HCT116 (cell line): ENCODE measurements at regions not wholly inside any gene's neighbourhood (a gene's known extent, or its start where the extent isn't known, plus 50 kb on each side); places are given as distances from the start of the nearest gene placed in this dataset.

ENCODE experiments used
- ATAC-seq: fragments of 200-7000 bp; cut with Tn5 transposase; 2 replicates; pipeline ENCODE4 v1.9.1; 2020; ENCODE audit warnings: mild to moderate bottlenecking, moderate library complexity
- BruUV-seq: library from RNA; stranded (reverse); fragments of 400-500 nt; replicated peaks from 2 replicates; lab custom pipeline; 2021; lab: Mats Ljungman, UMichigan
- CTCF ChIA-PET: fragments of 300-600 bp; sonication (Branson Sonifier 250); formaldehyde crosslinking; loops from one replicate; lab custom pipeline; 2021; ENCODE audit warnings: antibody characterized with exemption; lab: Charles Lee
- POLR2A ChIA-PET: fragments of 300-600, 350-600 bp; sonication (Branson Sonifier 250); formaldehyde crosslinking; loops from one replicate; lab custom pipeline; 2021; ENCODE audit warnings: antibody characterized with exemption; lab: Charles Lee
- RAD21 ChIA-PET, 2 experiments: fragments of 300-600 bp; sonication (Branson Sonifier 250); formaldehyde crosslinking; loops; one replicate each; lab custom pipeline; 2023; ENCODE audit warnings: low total read pairs in 2 of 2; ENCODE audit not compliant: uncharacterized antibody in 2 of 2, unreplicated experiment in 2 of 2, low non-redundant PET in 1 of 2; lab: Charles Lee
- DNase-seq: peaks from one replicate; pipeline ENCODE4 v3.0.0-alpha.2; 2010; ENCODE audit warnings: low read depth, low spot score
- H2AFZ ChIP-seq: fragments of 200-600 bp; shearing (Covaris generic), sonication (generic); 2 replicates; pipeline ENCODE4 v1.6.1; 2017; ENCODE audit warnings: low read depth, mixed run types, mixed read lengths, antibody characterized with exemption, low read length; ENCODE audit not compliant: poor library complexity, severe bottlenecking
- H3K27ac ChIP-seq: 2 replicates; pipeline ENCODE4 v1.5.1; 2012; ENCODE audit warnings: low read depth, low read length
- H3K27me3 ChIP-seq: fragments of 200-600 bp; sonication (generic); 2 replicates; pipeline ENCODE4 v1.6.1; 2016; ENCODE audit warnings: mixed run types, low read length, mixed read lengths; ENCODE audit not compliant: insufficient read depth
- H3K36me3 ChIP-seq, 2 experiments: fragments of 200-500 bp in 1 of 2; fragments of 200-600 bp in 1 of 2; sonication (Bioruptor generic) in 1 of 2; sonication (generic) in 1 of 2; 2 replicates each; pipeline versions ENCODE4 v1.5.1 to v1.6.1; 2014 to 2016; ENCODE audit warnings: low read length in 2 of 2, inconsistent platforms in 1 of 2, mixed read lengths in 1 of 2, mixed run types in 1 of 2; ENCODE audit not compliant: insufficient read depth in 2 of 2, control insufficient read depth in 1 of 2
- H3K4me1 ChIP-seq, 2 experiments: fragments of 200-600 bp in 1 of 2; sonication (generic) in 1 of 2; 2 replicates each; pipeline versions ENCODE4 v1.5.1 to v1.6.1; 2012 to 2017; ENCODE audit warnings: low read length in 2 of 2, inconsistent platforms in 1 of 2, mild to moderate bottlenecking in 1 of 2, mixed read lengths in 1 of 2, mixed run types in 1 of 2, moderate library complexity in 1 of 2; ENCODE audit not compliant: insufficient read depth in 2 of 2, control insufficient read depth in 1 of 2
- H3K4me2 ChIP-seq: fragments of 200-600 bp; sonication (generic); 2 replicates; pipeline ENCODE4 v1.6.1; 2017; ENCODE audit warnings: mixed run types, low read length, mixed read lengths
- H3K4me3 ChIP-seq, 2 experiments: fragments of 200-600 bp in 1 of 2; sonication (generic) in 1 of 2; replicated peaks in 1 of 2; 2 replicates each; pipeline ENCODE4 v1.5.1; 2011 to 2016; ENCODE audit warnings: low read length in 2 of 2, control low read depth in 1 of 2, low read depth in 1 of 2, mild to moderate bottlenecking in 1 of 2, mixed read lengths in 1 of 2, mixed run types in 1 of 2
- H3K79me2 ChIP-seq: fragments of 200-600 bp; sonication (generic); 2 replicates; pipeline ENCODE4 v1.6.1; 2017; ENCODE audit warnings: mild to moderate bottlenecking, mixed run types, low read length, moderate library complexity, mixed read lengths; ENCODE audit not compliant: insufficient read depth
- H3K9ac ChIP-seq: fragments of 200-600 bp; sonication (generic); 2 replicates; pipeline ENCODE4 v1.6.1; 2016; ENCODE audit warnings: low read length, mixed read lengths
- H3K9me2 ChIP-seq: fragments of 200-600 bp; sonication (generic), shearing (Covaris generic); 2 replicates; pipeline ENCODE4 v1.6.1; 2017; ENCODE audit warnings: mixed run types, mild to moderate bottlenecking, moderate library complexity; ENCODE audit not compliant: insufficient read depth
- H3K9me3 ChIP-seq, 2 experiments: fragments of 200-500 bp in 1 of 2; fragments of 200-600 bp in 1 of 2; sonication (Bioruptor generic) in 1 of 2; sonication (generic) in 1 of 2; 2 replicates each; pipeline ENCODE4 v1.6.1; 2014 to 2017; ENCODE audit warnings: low read length in 2 of 2, mixed read lengths in 2 of 2, inconsistent platforms in 1 of 2, low read depth in 1 of 2, mild to moderate bottlenecking in 1 of 2, mixed run types in 1 of 2, moderate library complexity in 1 of 2; ENCODE audit not compliant: control insufficient read depth in 1 of 2, insufficient read depth in 1 of 2
- H4K20me1 ChIP-seq: fragments of 200-600 bp; sonication (generic), shearing (Covaris generic); 2 replicates; pipeline ENCODE4 v1.6.1; 2017; ENCODE audit warnings: mixed run types, mild to moderate bottlenecking, moderate library complexity; ENCODE audit not compliant: insufficient read depth
- CTCF ChIP-seq, 3 experiments: fragments of 200-600 bp in 1 of 3; sonication (generic) in 1 of 3; IDR thresholded peaks in 2 of 3; conservative IDR thresholded peaks in 1 of 3; 2 replicates each; pipeline ENCODE4 v1.5.1; 2012 to 2017; ENCODE audit warnings: low read depth in 2 of 3, low read length in 2 of 3, antibody characterized with exemption in 1 of 3, borderline replicate concordance in 1 of 3, control low read depth in 1 of 3, mild to moderate bottlenecking in 1 of 3, mixed read lengths in 1 of 3, mixed run types in 1 of 3, moderate library complexity in 1 of 3; ENCODE audit not compliant: insufficient read depth in 1 of 3
- EZH2 ChIP-seq: fragments of 200-600 bp; sonication (generic); IDR thresholded peaks from 2 replicates; pipeline ENCODE4 v1.6.1; 2017; ENCODE audit warnings: antibody characterized with exemption, mixed run types
- FOSL1 ChIP-seq: IDR thresholded peaks from 2 replicates; pipeline ENCODE4 v1.6.1; 2012; ENCODE audit warnings: low read depth
- JUND ChIP-seq: IDR thresholded peaks from 2 replicates; pipeline ENCODE4 v1.6.1; 2012
- MAX ChIP-seq: IDR thresholded peaks from 2 replicates; pipeline ENCODE4 v1.6.1; 2012
- POLR2A ChIP-seq: IDR thresholded peaks from 2 replicates; pipeline ENCODE4 v1.7.0; 2011; ENCODE audit warnings: borderline replicate concordance; ENCODE audit not compliant: insufficient read depth, insufficient read length; ENCODE audit errors: extremely low read depth
- RAD21 ChIP-seq: IDR thresholded peaks from 2 replicates; pipeline ENCODE4 v1.6.1; 2012; ENCODE audit warnings: low read depth, mild to moderate bottlenecking
- SP1 ChIP-seq: IDR thresholded peaks from 2 replicates; pipeline ENCODE4 v1.6.1; 2012; ENCODE audit warnings: low read depth
- SRF ChIP-seq: IDR thresholded peaks from 2 replicates; pipeline ENCODE4 v1.6.1; 2012; ENCODE audit warnings: low read depth
- TCF7L2 ChIP-seq: IDR thresholded peaks from 2 replicates; pipeline ENCODE4 v1.7.0; 2011; ENCODE audit warnings: borderline replicate concordance, inconsistent platforms; ENCODE audit not compliant: insufficient read depth, insufficient read length; ENCODE audit errors: extremely low read depth
- YY1 ChIP-seq: IDR thresholded peaks from 2 replicates; pipeline ENCODE4 v1.6.1; 2011; ENCODE audit warnings: low read length, low read depth, moderate library complexity, mild to moderate bottlenecking; ENCODE audit not compliant: insufficient replicate concordance; ENCODE audit errors: extremely low read depth
- intact Hi-C: fragments of 100-400 bp; cut with micrococcal nuclease; formaldehyde crosslinking; loops from 2 replicates; pipeline ENCODE4 v1.10.0; 2022

- H2AFZ ChIP-seq: no peak overlapping the region
- no peaks in the 10 kb centered on the region for H3K4me1 ChIP-seq
- H3K4me3 ChIP-seq: no peak overlapping the region
- DNase-seq (no peak), ATAC-seq (no peak)
- H3K9me2 ChIP-seq: no peaks in the 10 kb centered on the region
- no peak overlapping the region for H3K27ac ChIP-seq
- no peak overlapping the region for H3K4me2 ChIP-seq
- no peaks in the 10 kb centered on the region for H3K79me2 ChIP-seq
- no TSS peak for BruUV-seq
- ChIA-PET POLR2A (no interaction called here), RAD21 (no interaction called here), CTCF (no interaction called here)
- no peaks in the 10 kb centered on the region for H3K27me3 ChIP-seq
- TF ChIP-seq MAX (no peak), EZH2 (no peak), SP1 (no peak), CTCF (IDR thresholded peaks at IDR 0.05 in 2 of 3, conservative IDR thresholded peaks at IDR 0.05 in 1 of 3; ENCODE audit: borderline replicate concordance in 1 of 3, insufficient read depth in 1 of 3, low read depth in 2 of 3, low read length in 2 of 3) (no peak), FOSL1 (no peak), YY1 (no peak), JUND (no peak), POLR2A (no peak), TCF7L2 (no peak), RAD21 (no peak), SRF (no peak)
- H3K9me3 ChIP-seq: peaks cover 9 to 23% of the 10 kb centered on the region in 2 experiments; a peak in 2 of 4 replicates
- no peaks in the 10 kb centered on the region for H3K36me3 ChIP-seq
- no peak overlapping the region for H3K9ac ChIP-seq
- intact Hi-C loops: no loop called here
- H4K20me1 ChIP-seq: no peaks in the 10 kb centered on the region
These were observed 82.6 kb upstream of the CNTN6 start for GRCh38 chr3:1010228-1010627.
